ENCODE measurements at regions not wholly inside any gene's neighbourhood (a gene's known extent, or its start where the extent isn't known, plus 50 kb on each side); places are given as distances from the start of the nearest gene placed in this dataset.
"Not testable (repeated sequence)": the region's sequence is repeated elsewhere in the genome, so short reads cannot be mapped to it uniquely, and the experiment has no call there.

- DNase-seq (ENCODE audit: insufficient read length, low spot score) (no peak), FAIRE-seq (no peak)
These were observed 426.7 kb upstream of the ARX start for GRCh38 chrX:25442499-25442898.

DNA sequence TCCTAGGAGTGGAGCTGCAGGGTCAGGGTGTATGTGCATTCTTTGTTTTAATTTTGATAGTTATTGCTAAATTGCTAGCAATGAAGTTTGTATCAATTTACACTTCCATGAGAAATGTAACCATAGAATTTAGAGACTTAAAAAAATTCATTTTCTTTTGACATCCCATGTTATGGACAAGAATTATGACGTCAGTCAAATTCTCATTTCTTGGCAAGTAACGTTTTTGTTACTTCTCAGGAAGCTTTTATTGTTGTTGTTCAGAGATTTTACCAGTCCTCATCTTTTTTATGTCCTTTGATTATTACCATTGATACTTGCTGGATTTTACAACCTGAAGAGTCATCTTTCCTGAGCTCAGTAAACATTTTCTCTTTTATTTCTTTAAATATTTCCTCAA lies 417.5 kb upstream of the ARX start:
- FAIRE-seq: no peak
- DNase-seq (ENCODE audit: insufficient read length, low spot score): no peak

DNA sequence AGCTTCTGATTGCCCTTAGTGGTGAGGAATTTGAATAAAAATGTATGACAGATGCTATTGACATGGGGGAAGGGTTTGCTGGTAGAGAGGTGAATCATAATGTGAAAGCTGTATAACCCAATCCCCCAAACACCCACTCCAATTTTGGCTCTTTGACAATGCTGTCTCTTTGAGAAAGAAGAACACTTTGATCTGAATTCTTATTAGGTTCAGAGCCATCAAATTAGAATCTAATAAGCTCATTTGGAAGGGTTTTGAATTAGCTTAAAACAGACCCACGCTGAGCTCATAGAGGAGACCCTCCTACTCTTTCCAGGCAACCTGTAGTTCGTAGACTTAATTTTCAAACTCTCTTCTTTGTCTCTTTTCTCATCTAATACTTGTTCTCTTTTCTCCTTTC lies 416.6 kb upstream of the ARX start:
- FAIRE-seq: no peak
- DNase-seq (ENCODE audit: insufficient read length, low spot score): no peak

- DNase-seq (ENCODE audit: insufficient read length, low spot score) (no peak), FAIRE-seq (no peak)
These were observed 412.2 kb upstream of the ARX start for GRCh38 chrX:25427873-25428555.

DNA sequence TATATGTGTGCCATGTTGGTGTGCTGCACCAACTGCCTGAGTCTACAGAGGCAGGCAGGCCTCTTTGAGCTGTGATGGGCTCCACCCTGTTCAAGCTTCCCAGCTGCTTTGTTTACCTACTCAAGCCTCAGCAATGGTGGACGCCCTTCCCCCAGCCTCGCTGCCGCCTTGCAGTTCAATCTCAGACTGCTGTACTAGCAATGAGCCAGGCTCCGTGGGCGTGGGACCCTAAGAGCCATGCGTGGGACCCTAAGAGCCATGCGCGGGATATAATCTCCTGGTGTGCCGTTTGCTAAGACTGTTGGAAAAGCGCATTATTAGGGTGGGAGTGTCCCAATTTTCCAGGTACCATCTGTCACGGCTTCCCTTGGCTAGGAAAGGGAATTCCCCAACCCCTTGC lies 388.4 kb upstream of the ARX start:
- FAIRE-seq; DNase-seq (ENCODE audit: insufficient read length, low spot score): not testable (repeated sequence)

DNA sequence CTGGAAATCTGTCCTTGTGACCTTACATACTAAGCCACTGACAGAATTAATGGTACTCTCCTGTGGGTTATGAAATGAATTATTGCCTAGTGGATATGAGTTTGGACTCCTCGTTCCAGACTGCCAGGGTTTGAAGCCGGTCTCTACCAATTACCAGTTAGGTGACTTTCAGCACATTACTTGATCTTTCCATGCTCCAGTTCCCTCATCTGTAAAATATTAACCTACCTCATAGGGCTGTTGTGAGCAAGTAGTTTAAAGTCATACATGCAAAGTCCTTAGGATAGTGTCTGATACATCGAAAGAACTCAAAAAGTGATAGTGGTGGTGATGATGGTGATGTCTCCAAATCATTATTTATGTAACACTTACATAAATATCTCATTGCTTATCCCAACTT lies 373.5 kb upstream of the ARX start:
- FAIRE-seq (no peak), DNase-seq (ENCODE audit: insufficient read length, low spot score) (no peak)

DNA sequence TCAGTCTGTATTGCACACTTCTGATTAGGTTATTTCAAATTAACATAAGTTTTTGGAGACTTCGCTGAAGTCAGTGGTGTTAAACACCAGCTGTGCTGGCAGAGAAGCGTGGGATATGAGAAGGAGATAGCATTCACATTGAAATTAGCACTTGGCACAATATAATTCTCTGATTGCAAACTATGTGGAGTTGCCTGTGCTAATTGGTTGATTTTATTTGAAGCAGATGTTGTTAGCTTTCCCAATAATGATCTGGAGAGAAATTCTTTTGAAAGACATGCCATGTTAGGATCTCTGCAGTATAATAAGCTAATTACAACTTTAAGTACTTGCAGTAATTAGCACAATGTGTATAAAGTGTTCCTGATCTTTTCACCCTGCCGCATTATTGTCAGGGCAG lies 367.4 kb upstream of the ARX start:
- no peak for FAIRE-seq

DNA sequence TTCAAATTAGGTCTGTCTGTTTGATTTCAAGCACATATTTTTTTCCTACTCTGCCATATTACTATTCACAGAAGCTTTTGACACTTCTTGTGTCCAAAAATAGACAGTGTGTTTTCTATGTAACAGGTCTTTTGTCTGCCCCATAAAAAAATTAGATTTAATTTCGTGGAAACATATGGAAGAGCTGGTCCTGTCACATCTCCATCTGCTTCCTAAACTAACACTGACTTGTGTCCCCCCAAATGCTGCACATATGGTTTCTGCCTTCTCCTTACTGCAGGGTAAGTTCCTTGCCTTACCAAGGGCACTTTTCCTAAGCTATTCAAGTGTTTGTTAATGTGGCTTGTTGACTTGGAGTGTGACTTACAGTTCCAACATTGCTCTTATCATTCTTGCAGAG lies 340.7 kb upstream of the ARX start:
- FAIRE-seq: no peak
- DNase-seq (ENCODE audit: insufficient read length, low spot score): no peak

More for the DNA sequence above, 367.4 kb upstream of the ARX start:
- no peak for DNase-seq (ENCODE audit: insufficient read length, low spot score)

DNA sequence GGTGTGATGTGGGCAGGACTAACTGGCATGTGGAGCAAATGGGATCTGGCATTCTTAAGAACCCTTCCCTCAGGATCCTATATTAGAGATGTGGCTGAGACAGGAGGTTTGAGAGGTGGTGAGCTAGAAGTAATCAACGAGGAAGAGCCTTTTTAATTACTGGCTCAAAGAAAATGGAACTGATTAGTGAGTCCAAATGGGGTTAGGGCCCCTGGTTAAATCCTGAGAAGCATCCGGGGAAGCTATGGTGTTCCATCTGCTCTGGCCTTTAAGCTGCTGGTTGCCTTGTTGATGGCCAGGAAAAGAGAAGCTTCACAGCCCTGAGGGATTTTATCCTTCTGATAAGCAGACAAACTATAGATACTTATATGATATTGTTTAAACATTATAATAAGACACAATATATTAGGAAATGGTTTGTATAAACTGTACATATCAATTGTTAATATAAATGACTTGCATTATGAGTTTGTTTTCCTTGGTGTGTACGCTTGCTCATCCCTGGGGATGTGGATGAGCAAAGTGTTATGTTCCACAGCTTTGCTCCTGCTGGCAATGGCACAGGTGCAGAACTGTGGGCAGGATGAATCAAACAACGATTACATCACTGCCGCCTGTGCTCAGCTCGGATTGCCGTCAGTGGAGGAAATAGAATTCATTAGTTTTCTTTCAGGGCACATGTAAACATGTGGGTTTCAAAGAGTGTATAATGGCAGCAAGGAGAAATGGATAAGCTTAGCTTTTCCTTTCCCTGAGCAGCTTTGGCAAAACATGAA lies 328.6 kb upstream of the ARX start:
- FAIRE-seq (no peak), DNase-seq (ENCODE audit: insufficient read length, low spot score) (no peak)

GRCh38 chrX:25343060-25343459 lies 327.3 kb upstream of the ARX start:
- no peak for FAIRE-seq
- no peak for DNase-seq (ENCODE audit: insufficient read length, low spot score)

DNA sequence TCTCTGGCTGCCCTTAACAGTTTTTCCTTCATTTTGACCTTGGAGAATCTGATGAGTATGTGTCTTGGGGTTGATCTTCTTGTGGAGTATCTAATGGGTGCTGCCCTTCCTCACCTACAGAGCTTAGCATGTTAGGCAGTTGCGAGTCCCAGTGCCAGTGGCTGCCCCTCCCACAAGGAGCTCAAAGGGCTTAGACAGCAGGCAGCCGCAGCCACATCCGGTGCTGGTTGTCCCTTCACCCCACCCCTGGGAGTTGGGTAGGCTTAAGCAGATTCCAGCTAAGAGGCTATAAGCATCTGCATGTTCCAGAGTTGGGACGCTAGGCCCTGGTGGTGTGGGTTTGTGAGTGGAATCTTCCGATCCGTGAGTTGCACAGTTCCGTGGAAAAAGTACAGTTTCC lies 322.1 kb upstream of the ARX start:
- DNase-seq (ENCODE audit: insufficient read length, low spot score): no peak

GRCh38 chrX:25300994-25301393 lies 285.2 kb upstream of the ARX start:
- DNase-seq (ENCODE audit: insufficient read length, low spot score) (no peak), FAIRE-seq (no peak)

More for the DNA sequence above, 322.1 kb upstream of the ARX start:
- no peak for FAIRE-seq

DNA sequence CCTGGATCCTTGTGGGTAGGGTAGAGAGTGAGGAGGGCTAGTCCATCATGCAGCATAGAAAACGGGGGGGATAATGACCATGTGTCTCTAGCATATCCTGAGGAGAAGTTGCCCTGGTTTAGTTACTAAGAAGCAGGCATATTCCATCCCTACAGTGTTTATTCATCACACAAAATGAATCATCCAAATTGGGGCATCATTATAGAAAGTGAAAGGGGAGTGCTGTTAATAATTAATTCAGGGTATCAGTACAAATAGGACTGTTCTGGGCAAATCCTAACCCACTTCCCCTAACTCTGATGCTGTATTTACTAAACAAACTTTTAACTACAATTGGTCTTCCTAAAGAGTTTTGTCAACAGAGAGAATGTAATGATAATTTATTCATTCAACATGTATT lies 281.1 kb upstream of the ARX start:
- no peak for FAIRE-seq
- DNase-seq (ENCODE audit: insufficient read length, low spot score): no peak

GRCh38 chrX:25295466-25295865 lies 279.7 kb upstream of the ARX start:
- no peak for FAIRE-seq

DNA sequence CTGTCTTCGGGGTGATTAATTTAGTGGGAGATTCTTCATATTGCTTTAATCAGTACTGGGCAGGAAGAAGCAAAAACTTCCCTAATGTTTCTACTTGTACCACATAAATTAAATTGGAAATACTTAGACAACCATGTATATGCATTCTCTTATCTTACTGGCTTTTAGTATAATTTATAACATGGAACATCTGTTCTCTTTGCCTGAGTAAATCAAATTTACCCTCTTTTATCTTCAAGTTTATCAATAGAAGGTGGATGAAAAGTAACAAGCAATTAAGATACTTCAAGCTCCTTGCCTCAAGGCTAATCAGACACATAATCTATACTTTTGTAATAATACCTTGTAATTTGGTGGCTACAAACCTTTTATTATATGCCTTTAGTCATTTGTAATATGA lies 274.4 kb upstream of the ARX start:
- FAIRE-seq (no peak), DNase-seq (ENCODE audit: insufficient read length, low spot score) (no peak)

More at GRCh38 chrX:25295466-25295865, 279.7 kb upstream of the ARX start:
- DNase-seq (ENCODE audit: insufficient read length, low spot score): no peak

DNA sequence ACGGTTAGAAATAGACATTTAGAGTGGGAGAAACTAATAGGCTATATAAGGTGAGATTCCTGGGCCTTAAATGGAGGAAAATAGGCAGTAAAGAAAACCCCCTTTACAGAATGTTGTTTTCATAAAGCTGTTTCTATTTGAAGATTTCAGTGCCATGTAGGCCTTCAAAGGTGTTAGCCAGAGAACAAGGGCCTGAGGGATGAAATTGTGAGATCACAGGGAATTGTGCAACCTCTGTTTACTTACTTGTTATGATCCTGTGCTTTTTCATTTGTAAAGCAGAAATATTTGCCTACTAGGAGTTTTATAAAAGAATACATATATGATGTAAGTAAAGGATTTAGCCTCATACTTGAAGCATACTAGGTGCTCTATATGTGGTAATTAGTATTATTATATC lies 272.9 kb upstream of the ARX start:
- FAIRE-seq (no peak), DNase-seq (ENCODE audit: insufficient read length, low spot score) (no peak)

DNA sequence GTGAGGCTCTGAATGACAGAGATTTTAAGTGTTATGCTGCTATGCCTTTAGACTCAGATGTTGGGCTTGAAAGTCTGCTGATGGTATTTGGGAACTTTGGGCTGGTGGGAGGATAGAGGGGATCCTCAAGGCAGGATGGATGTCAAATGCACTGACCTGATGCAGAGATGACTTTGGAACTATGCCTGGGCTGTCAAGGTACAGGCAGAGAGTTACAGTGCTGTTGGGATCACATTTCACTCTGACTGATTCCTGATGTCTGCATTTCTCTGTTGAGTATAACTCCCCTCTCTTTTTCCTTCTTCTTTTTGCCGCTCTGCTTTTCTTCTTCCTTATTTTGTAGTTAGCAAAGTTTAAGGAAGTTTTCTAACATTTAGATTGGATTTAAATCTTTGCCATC lies 271.8 kb upstream of the ARX start:
- DNase-seq (ENCODE audit: insufficient read length, low spot score): no peak
- FAIRE-seq: no peak

GRCh38 chrX:25285598-25285997 lies 269.8 kb upstream of the ARX start:
- DNase-seq (ENCODE audit: insufficient read length, low spot score) (no peak), FAIRE-seq (no peak)

GRCh38 chrX:25279510-25279909 lies 263.7 kb upstream of the ARX start:
- FAIRE-seq: no peak
- no peak for DNase-seq (ENCODE audit: insufficient read length, low spot score)

DNA sequence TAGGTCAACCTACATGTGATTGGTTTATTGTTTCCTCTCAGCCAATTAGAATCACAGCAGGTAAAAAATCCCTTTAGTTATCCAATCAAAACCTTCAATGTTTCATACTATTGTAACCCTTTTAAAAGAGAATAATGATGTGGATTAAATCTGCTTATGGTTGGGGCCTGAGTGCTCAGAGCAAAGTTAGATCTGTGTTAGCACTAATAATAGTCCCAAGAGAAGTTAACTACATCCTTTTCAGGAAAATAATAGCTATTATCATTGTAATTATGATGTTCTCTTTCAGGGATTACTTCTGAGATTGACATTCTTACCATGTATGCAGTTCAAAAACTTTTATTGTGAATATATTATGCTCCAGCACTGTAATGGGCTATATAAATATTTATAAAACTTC lies 262.6 kb upstream of the ARX start:
- FAIRE-seq (no peak), DNase-seq (ENCODE audit: insufficient read length, low spot score) (no peak)

GRCh38 chrX:25277574-25277973 lies 261.8 kb upstream of the ARX start:
- DNase-seq (ENCODE audit: insufficient read length, low spot score) (no peak), FAIRE-seq (no peak)

DNA sequence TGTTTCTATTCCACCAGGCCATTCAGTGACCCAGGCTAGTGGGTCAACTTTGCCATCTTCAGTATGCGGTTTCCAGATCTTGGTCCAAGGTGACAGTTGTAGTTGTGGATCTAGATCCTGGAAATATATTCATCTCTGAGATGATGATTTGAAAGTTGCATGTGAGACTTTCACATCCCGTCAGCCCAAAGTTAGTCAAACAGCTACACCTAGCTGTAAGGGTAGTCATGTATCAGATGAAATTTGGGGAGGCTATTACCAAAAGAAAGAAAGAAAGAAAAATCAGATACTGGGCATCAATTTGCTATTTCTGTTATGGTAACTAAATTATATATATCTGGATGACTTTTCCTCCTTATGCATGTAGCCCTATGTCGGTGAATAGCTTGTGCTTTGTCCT lies 259.4 kb upstream of the ARX start:
- FAIRE-seq (peak; percentile 66), DNase-seq (ENCODE audit: insufficient read length, low spot score) (no peak)
